Coronary artery (tissue), 2 donors: ENCODE measurements at regions not wholly inside any gene's neighbourhood (a gene's known extent, or its start where the extent isn't known, plus 50 kb on each side); places are given as distances from the start of the nearest gene placed in this dataset.

Experiments used
- DNase-seq: peaks from one replicate; pipeline ENCODE4 v3.0.0-alpha.2; 2017; ENCODE audit warnings: low spot score
- H3K27ac ChIP-seq, 2 donors: fragments of 200-600 bp; sonication (generic); one replicate each; pipeline ENCODE4 v1.5.1; 2016 to 2019
- H3K4me3 ChIP-seq: fragments of 200-600 bp; sonication (generic); 2 replicates; pipeline ENCODE4 v1.5.1; 2016; ENCODE audit warnings: mild to moderate bottlenecking, moderate library complexity
- CTCF ChIP-seq: fragments of 200-600 bp; sonication (generic); IDR thresholded peaks from one replicate; pipeline ENCODE4 v1.5.1; 2019; ENCODE audit warnings: antibody characterized with exemption

- H3K27ac ChIP-seq = no peak overlapping the region
- no peak for DNase-seq
- no peak for TF ChIP-seq CTCF
- no peak overlapping the region for H3K4me3 ChIP-seq
Observed at GRCh38 chr4:78683352-78683751, 92.8 kb upstream of the BMP2K start.

GRCh38 chr4:78684325-78685079 lies 91.6 kb upstream of the BMP2K start:
- Histone ChIP-seq H3K4me3 (no peak overlapping the region), H3K27ac (no peak overlapping the region)
- no peak for DNase-seq
- no peak for TF ChIP-seq CTCF

- TF ChIP-seq CTCF = no peak
- Histone ChIP-seq H3K27ac (no peak overlapping the region), H3K4me3 (no peak overlapping the region)
- no peak for DNase-seq
Observed at GRCh38 chr4:78687818-78688217, 88.3 kb upstream of the BMP2K start.

DNA sequence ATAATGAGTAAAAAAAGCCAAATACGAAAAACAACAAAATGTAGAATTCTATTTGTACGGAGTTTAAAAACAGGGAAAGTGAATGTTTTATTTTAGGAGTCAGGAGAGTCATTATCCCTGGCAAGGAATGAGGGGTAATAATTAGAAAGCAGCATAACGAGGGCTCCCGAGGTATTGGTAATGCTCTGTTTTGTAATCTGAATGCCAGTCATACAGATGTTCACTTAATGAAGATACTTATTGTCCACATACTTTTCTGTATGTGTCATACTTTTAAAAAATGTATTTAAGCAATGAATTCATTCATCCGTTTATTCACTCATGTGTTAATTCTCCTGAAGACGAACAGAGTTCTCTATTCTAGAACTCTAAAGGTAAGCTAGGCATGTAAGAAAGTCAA lies 87.8 kb upstream of the BMP2K start:
- TF ChIP-seq CTCF = no peak
- Histone ChIP-seq H3K4me3 (no peak overlapping the region), H3K27ac (no peak overlapping the region)
- no peak for DNase-seq

GRCh38 chr4:78689261-78689660 lies 86.9 kb upstream of the BMP2K start:
- Histone ChIP-seq H3K27ac (no peak overlapping the region), H3K4me3 (no peak overlapping the region)
- no peak for TF ChIP-seq CTCF
- DNase-seq = no peak

GRCh38 chr4:78689700-78690323 lies 86.3 kb upstream of the BMP2K start:
- Histone ChIP-seq H3K27ac (no peak overlapping the region), H3K4me3 (no peak overlapping the region)
- no peak for DNase-seq
- no peak for TF ChIP-seq CTCF

DNA sequence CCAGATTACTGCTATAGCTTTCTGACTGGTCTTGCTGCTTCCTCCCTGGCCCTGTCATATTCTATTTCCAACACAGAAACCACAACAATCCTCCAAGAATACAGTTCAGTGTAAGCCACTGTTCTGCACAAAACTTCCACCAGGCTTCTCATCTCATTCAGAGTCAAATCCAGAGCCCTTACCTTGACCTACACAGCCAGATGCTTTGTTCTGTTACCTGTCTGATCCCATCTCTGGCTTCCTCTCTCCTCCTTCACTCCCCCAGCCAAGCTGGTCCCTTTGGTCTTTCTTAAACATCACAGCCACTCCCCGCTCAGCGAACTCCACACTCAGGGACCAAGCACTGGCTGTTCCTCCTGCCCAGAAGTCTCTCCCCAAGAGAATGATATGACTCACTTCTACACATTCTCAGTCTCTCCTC lies 84.8 kb upstream of the BMP2K start:
- DNase-seq = no peak
- no peak overlapping the region for H3K27ac ChIP-seq
- TF ChIP-seq CTCF = no peak
- no peak overlapping the region for H3K4me3 ChIP-seq
